HG03060 (cell line): ENCODE measurements at regions not wholly inside any gene's neighbourhood (a gene's known extent, or its start where the extent isn't known, plus 50 kb on each side); places are given as distances from the start of the nearest gene placed in this dataset.

Experiments used
- ATAC-seq: cut with Tn5 transposase; IDR thresholded peaks from one replicate; pipeline ENCODE4 v1.9.1; 2021; ENCODE audit warnings: low read depth, moderate number of reproducible peaks; ENCODE audit not compliant: unreplicated experiment

DNA sequence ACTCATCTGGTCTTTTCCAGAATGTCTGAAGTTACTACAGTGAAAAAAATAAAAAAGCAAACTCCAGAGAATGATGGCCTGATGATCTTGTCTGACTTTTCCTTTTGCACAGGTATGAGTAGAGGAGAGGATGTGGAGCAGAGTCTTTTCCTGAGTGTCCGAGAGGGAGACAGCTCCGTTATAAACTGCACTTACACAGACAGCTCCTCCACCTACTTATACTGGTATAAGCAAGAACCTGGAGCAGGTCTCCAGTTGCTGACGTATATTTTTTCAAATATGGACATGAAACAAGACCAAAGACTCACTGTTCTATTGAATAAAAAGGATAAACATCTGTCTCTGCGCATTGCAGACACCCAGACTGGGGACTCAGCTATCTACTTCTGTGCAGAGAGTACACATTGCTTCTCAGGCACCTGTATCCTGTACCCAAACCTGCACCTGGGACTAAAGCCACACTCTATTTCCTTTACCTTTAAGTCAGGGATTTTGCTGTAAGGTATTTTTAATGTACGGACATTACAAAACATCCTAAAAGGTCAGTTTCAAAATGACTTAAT, 75.8 kb upstream of the OR4E1 start:
- no peak for ATAC-seq

- no peak for ATAC-seq
Measured at GRCh38 chr14:21748869-21749303, 75.3 kb upstream of the OR4E1 start.

DNA sequence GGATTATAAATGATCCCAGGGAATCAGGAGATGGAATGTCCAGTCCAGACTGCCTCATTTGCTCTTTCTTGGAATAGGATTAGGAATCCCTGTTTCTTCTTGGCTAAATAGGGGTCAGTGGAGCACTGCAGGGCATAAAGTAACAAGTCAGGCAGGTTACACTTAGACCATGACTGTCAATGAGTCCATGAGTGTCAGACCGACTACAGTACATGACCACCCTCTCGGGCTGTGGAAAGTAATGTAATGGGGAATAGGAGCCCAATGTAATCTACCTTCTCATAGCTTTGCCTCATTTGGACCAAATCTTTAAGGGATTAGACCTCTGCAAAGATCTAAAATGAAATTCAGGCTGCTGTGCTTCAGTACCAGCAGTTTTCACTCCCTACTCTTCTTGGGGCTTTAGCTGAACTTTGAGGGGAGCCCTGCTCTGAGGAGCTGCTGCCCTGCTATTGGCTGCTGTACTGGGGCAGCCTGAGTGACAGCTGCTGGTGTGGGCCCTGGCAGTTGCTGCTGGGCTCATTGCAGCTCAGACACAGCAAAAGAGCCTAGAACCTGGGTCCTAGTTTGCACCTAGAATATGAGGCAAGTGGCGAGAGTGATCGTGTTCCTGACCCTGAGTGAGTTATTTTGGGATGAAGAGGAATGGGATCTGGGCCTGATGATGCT, 62.2 kb upstream of the OR4E1 start:
- ATAC-seq = no peak

DNA sequence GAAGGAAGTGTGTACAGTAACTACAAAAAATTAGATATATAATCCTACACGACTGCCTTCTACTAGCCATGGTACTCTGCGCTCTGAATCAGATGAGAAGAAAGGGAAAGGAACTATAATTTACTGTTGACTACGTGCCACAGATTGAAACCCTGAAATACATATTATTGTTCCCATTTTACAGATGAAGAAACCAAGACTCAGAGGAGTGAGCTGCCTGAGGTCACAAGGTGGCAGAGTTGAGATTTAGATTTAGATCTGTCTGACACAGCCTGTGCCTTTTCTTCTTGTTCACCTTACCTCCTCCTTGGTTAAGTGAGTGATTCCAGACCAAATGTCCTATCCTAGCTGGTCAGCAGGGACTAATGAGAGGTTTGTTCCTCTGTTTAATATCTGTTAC, 61.6 kb upstream of the OR4E1 start:
- ATAC-seq = no peak

- ATAC-seq = no peak
Measured at GRCh38 chr14:21734457-21735074, 60.9 kb upstream of the OR4E1 start.

- ATAC-seq = no peak
Measured at GRCh38 chr14:21729703-21730233, 56.1 kb upstream of the OR4E1 start.

DNA sequence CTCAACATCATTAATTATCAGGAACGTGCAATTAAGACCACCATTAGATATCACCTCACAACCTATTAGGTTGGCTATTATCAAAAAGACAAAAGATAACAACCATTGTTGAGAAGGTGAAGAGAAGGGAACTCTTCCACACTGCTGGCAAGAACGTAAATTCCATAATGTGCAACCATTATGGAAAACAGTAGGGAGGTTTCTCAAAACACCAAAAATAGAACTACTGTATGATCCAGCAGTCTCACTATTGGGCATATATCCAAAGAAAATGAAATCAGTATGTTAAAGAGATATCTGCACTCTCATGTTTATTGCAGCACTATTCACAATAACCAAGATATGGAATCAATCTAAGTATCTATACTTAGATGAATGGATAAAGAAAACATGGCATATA, 51.6 kb upstream of the OR4E1 start:
- no peak for ATAC-seq

DNA sequence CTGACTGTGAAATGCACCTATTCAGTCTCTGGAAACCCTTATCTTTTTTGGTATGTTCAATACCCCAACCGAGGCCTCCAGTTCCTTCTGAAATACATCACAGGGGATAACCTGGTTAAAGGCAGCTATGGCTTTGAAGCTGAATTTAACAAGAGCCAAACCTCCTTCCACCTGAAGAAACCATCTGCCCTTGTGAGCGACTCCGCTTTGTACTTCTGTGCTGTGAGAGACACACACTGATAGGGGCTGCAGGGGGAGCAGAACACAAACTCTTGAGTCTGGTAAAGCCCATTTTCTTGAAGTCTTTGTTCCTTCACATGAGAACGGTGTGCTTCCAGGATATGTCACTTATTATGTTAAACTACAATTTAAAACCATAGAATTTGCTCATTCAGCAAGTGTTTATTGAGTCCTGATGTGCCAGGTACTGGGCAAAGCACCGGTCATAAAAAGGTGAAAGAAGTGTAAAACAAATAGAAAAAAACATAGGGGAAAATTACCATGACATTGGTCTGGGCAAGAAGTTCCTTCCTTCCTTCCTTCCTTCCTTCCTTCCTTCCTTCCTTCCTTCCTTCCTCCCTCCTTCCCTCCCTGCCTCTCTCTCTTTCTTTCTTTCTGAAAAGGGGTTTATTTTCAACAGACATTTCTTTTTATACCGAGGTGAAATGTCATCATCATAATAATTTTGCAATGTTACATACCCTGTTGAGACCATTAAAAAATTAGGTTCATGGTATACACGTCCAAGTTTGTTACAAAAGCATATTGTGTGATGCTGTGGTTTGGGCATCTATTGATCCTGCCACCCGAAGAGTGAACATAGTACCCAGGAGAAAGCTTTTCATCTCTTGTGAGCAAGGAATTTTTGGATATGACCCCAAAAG, 50.7 kb upstream of the OR4E1 start:
- no peak for ATAC-seq

DNA sequence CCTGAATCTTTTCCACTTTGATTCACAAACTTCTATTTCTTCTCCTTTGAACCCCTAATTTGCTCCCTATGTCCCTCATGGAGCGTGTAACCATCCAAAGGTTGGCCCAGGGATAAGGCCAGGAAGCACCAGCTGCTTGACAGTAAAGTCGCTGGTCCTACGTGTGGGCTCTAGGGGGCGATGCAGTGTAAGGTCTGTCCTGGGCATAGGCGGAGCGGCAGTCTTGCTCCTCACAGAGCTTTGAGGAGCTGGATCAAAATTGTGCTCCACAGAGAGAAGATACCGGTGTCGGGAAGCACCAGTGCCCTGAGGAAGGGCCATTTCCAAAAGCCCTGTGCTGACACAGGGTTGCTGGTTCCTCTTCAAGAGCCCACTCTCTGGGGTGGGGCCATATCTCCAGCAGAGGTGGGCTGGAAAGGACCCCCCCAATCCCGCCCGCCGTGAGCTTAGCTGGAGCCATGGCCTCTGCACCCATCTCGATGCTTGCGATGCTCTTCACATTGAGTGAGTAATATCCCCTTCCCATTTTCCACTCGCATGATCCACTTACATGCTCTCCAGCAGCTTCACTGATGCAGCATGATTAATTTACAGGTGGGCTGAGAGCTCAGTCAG, 49.9 kb upstream of the OR4E1 start:
- ATAC-seq = no peak
